Nephron progenitor cell (in vitro differentiated cells): ENCODE measurements at regions not wholly inside any gene's neighbourhood (a gene's known extent, or its start where the extent isn't known, plus 50 kb on each side); places are given as distances from the start of the nearest gene placed in this dataset.

Experiments
- DNase-seq: peaks from one replicate; pipeline ENCODE4 v3.0.0; 2021
- H3K27ac Mint-ChIP-seq: 2 replicates; pipeline ENCODE4 v1.8.0; 2021; ENCODE audit warnings: mild to moderate bottlenecking, moderate library complexity, mixed read lengths
- H3K27me3 Mint-ChIP-seq: 2 replicates; pipeline ENCODE4 v1.8.0; 2021; ENCODE audit warnings: mild to moderate bottlenecking, low read depth, mixed read lengths; ENCODE audit not compliant: poor library complexity
- H3K36me3 Mint-ChIP-seq: 2 replicates; pipeline ENCODE4 v1.8.0; 2021; ENCODE audit warnings: low read depth, mixed read lengths
- H3K4me1 Mint-ChIP-seq: 2 replicates; pipeline ENCODE4 v1.8.0; 2021; ENCODE audit warnings: mixed read lengths
- H3K4me3 Mint-ChIP-seq: 2 replicates; pipeline ENCODE4 v1.8.0; 2021; ENCODE audit warnings: mild to moderate bottlenecking, moderate library complexity, mixed read lengths
- H3K9me3 Mint-ChIP-seq: 2 replicates; pipeline ENCODE4 v1.8.0; 2021; ENCODE audit warnings: mild to moderate bottlenecking, moderate library complexity, mixed read lengths
- CTCF ChIP-seq: fragments of 200-600 bp; sonication (generic); IDR thresholded peaks from 2 replicates; pipeline ENCODE4 v1.5.0; 2021; ENCODE audit warnings: antibody characterized with exemption

- Mint-ChIP-seq H3K9me3 (no peaks in the 10 kb centered on the region), H3K36me3 (no peaks in the 10 kb centered on the region), H3K27me3 (no peaks in the 10 kb centered on the region), H3K27ac (no peak overlapping the region), H3K4me1 (no peaks in the 10 kb centered on the region), H3K4me3 (no peak overlapping the region)
- DNase-seq: no peak
- no peak for TF ChIP-seq CTCF
These were observed 726.8 kb upstream of the GCFC2 start for GRCh38 chr2:76437564-76437963.

DNA sequence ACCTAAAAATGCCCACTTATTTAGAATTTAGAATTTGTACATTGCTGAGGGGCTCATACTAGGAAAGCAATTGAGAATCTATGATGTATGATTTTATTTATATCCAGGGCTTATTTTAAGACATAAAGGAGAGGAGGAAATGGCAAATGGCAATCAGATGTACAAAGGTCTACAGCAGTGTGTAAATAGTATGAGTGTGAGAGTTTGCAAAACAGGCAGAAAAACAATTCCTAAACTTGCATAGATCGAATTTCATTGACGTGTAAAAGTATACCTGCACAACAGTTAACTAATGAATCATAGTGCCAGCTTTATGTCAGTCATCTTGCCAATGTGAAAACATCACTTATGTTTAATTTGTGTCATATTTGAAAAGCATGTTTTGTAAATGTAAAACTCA lies 718.7 kb upstream of the GCFC2 start:
- peaks cover 3% of the 10 kb centered on the region for H3K27me3 Mint-ChIP-seq
- H3K27ac Mint-ChIP-seq: no peak overlapping the region
- TF ChIP-seq CTCF: no peak
- peaks cover 16% of the 10 kb centered on the region for H3K4me1 Mint-ChIP-seq
- DNase-seq: no peak
- H3K9me3 Mint-ChIP-seq: no peaks in the 10 kb centered on the region
- H3K36me3 Mint-ChIP-seq: no peaks in the 10 kb centered on the region
- H3K4me3 Mint-ChIP-seq: no peak overlapping the region

GRCh38 chr2:76427452-76427851 lies 716.7 kb upstream of the GCFC2 start:
- Mint-ChIP-seq H3K4me3 (no peak overlapping the region), H3K4me1 (peaks cover 16% of the 10 kb centered on the region), H3K36me3 (no peaks in the 10 kb centered on the region), H3K9me3 (no peaks in the 10 kb centered on the region), H3K27ac (no peak overlapping the region), H3K27me3 (peaks cover 3% of the 10 kb centered on the region)
- TF ChIP-seq CTCF: no peak
- no peak for DNase-seq

DNA sequence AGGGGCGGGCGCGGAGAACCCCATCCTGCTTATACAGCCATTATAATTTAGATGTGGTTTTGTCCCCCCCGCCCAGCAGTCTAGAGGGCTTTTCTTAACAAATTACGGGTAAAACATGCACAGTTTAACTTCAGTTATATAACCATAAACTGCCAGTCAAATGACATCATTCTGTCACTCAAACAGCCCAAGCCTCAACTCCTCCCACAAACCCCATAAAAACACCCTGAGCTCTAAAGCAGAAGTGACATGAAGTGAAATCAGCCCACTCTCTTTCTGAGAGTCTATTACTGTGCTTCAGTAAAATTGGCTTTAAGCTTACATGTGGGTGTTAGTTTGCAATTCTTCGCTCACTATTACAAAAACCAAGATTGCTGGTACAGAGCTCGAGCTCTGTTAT lies 705.1 kb upstream of the GCFC2 start:
- DNase-seq: no peak
- no peak overlapping the region for H3K4me3 Mint-ChIP-seq
- H3K27me3 Mint-ChIP-seq: peaks cover 5% of the 10 kb centered on the region
- no peak overlapping the region for H3K27ac Mint-ChIP-seq
- H3K9me3 Mint-ChIP-seq: no peaks in the 10 kb centered on the region
- no peak for TF ChIP-seq CTCF
- H3K4me1 Mint-ChIP-seq: peaks cover 8% of the 10 kb centered on the region
- H3K36me3 Mint-ChIP-seq: no peaks in the 10 kb centered on the region

DNA sequence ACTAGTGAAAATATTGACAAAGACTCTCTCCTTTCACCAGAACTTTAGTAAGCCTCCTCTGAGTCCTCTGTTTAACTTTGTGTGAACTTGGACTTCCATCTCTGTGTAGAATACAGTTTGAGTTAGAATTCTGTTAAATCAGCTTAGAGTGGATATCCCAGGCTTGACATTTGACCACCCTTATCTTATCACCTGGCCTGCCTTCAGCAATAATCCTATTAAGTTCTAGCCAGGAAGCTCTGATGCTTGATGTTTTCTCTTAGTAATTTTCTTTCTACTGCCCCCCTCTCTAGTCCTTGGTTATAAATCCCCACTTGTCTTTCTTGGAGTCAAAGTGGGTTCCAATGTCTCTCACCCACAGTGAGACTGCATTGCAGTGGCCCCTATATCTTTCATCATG lies 702.7 kb upstream of the GCFC2 start:
- no peak overlapping the region for H3K4me3 Mint-ChIP-seq
- H3K9me3 Mint-ChIP-seq: peaks cover 10% of the 10 kb centered on the region
- H3K4me1 Mint-ChIP-seq: no peaks in the 10 kb centered on the region
- no peak overlapping the region for H3K27ac Mint-ChIP-seq
- no peaks in the 10 kb centered on the region for H3K36me3 Mint-ChIP-seq
- H3K27me3 Mint-ChIP-seq: no peaks in the 10 kb centered on the region
- TF ChIP-seq CTCF: no peak
- DNase-seq: no peak

DNA sequence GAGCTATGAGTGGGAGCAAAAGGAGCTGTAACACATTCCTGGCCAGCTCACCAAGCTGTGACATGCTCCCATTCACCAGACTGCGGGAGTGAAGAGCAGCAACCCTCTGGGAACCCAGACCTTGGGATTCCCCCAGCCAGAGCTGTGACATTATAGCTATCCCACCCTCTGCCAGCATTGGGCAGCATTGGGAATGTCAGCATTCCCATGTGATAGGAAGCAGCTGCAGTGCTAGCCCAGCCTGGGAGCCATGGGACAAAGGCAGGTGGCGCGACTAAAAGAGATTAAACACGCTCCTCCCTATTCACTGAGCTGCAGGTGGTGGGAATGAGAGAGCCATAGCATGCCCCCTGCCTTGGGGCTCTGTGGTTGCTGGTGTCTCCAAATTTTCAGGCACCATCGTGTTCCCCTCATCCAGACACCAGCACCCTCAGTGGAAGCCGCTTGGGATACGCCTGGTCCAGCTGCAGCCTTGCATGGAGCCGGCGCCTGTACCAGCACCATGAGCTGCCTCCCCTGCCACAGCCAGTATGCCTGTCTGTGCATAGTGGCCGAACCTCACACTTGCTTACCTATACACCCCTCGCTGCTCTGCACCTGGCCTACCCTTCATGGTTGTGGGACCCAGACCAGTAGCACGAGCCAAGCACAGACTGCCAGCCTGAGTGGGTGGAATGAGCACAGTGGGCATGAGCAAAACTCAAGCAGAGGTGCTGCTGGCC lies 695.6 kb upstream of the GCFC2 start:
- Mint-ChIP-seq H3K9me3 (peaks cover 23% of the 10 kb centered on the region), H3K27me3 (peaks cover 6% of the 10 kb centered on the region), H3K4me3 (no peak overlapping the region), H3K36me3 (peaks cover 7% of the 10 kb centered on the region), H3K27ac (no peak overlapping the region), H3K4me1 (no peaks in the 10 kb centered on the region)
- TF ChIP-seq CTCF: no peak
- no peak for DNase-seq
